RWPE2 (cell line): ENCODE measurements at regions not wholly inside any gene's neighbourhood (a gene's known extent, or its start where the extent isn't known, plus 50 kb on each side); places are given as distances from the start of the nearest gene placed in this dataset.
"Not testable (repeated sequence)": the region's sequence is repeated elsewhere in the genome, so short reads cannot be mapped to it uniquely, and the experiment has no call there.

Experiments
- ATAC-seq: fragments of 200-7000 bp; cut with Tn5 transposase; 3 replicates; pipeline ENCODE4 v1.9.1; 2021; ENCODE audit warnings: low read depth
- DNase-seq: peaks from one replicate; pipeline ENCODE4 v3.0.0-alpha.2; 2020; ENCODE audit warnings: low spot score
- H3K27ac ChIP-seq: fragments of 450-650 bp; 2 replicates; pipeline ENCODE4 v1.5.1; 2017; ENCODE audit warnings: mild to moderate bottlenecking; ENCODE audit not compliant: poor library complexity, severe bottlenecking
- H3K27me3 ChIP-seq: fragments of 250-450 bp; sonication (Bioruptor Pico); 2 replicates; pipeline ENCODE4 v1.5.1; 2021; ENCODE audit warnings: mild to moderate bottlenecking, moderate library complexity; ENCODE audit not compliant: insufficient read depth, poor library complexity, severe bottlenecking
- H3K36me3 ChIP-seq: fragments of 250-450 bp; sonication (Bioruptor Pico); 2 replicates; pipeline ENCODE4 v1.5.1; 2020; ENCODE audit warnings: low read depth, mild to moderate bottlenecking, moderate library complexity
- H3K4me1 ChIP-seq: fragments of 250-450 bp; sonication (Bioruptor Pico); 2 replicates; pipeline ENCODE4 v1.5.1; 2021; ENCODE audit warnings: mild to moderate bottlenecking, moderate library complexity; ENCODE audit not compliant: insufficient read depth, poor library complexity, severe bottlenecking
- H3K4me3 ChIP-seq: fragments of 250-450 bp; sonication (Bioruptor Pico); 2 replicates; pipeline ENCODE4 v1.5.1; 2021; ENCODE audit warnings: mild to moderate bottlenecking, moderate library complexity; ENCODE audit not compliant: severe bottlenecking
- H3K9me3 ChIP-seq: fragments of 250-450 bp; sonication (Bioruptor Pico); 2 replicates; pipeline ENCODE4 v1.5.1; 2021; ENCODE audit warnings: mild to moderate bottlenecking, moderate library complexity; ENCODE audit not compliant: severe bottlenecking
- TF ChIP-seq, protein P1 (sequence below): fragments of 450-650 bp; IDR thresholded peaks from one replicate; pipeline ENCODE4 v1.5.1; 2017; ENCODE audit warnings: mild to moderate bottlenecking, moderate library complexity; ENCODE audit not compliant: poor library complexity, severe bottlenecking

DNA sequence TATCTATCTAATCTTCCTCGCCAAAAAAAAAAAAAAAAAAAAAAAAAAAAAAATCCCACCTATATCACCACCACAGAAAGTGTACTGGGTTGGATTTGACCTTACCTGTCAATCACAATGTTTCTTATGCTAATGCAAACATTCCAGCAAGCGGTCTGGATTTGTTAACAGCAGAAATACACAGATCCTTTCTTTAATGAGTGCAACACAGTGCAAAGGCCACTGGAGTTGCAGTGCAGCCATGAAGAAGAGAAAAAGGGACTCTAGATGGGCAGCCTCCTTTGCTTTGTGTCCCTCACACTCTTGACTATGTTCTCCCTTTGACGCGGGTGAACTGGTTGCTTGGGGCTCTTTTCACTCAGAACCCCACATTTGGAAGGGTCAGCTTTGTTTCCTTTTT lies 127.3 kb upstream of the PRKCQ start:
- no peak overlapping the region for H3K4me3 ChIP-seq
- DNase-seq, result no peak
- no peaks in the 10 kb centered on the region for H3K4me1 ChIP-seq
- no peak overlapping the region for H3K27ac ChIP-seq
- no peak for ATAC-seq
- no peaks in the 10 kb centered on the region for H3K27me3 ChIP-seq
- no peaks in the 10 kb centered on the region for H3K9me3 ChIP-seq
- no peaks in the 10 kb centered on the region for H3K36me3 ChIP-seq
- TF ChIP-seq, protein P1, sequence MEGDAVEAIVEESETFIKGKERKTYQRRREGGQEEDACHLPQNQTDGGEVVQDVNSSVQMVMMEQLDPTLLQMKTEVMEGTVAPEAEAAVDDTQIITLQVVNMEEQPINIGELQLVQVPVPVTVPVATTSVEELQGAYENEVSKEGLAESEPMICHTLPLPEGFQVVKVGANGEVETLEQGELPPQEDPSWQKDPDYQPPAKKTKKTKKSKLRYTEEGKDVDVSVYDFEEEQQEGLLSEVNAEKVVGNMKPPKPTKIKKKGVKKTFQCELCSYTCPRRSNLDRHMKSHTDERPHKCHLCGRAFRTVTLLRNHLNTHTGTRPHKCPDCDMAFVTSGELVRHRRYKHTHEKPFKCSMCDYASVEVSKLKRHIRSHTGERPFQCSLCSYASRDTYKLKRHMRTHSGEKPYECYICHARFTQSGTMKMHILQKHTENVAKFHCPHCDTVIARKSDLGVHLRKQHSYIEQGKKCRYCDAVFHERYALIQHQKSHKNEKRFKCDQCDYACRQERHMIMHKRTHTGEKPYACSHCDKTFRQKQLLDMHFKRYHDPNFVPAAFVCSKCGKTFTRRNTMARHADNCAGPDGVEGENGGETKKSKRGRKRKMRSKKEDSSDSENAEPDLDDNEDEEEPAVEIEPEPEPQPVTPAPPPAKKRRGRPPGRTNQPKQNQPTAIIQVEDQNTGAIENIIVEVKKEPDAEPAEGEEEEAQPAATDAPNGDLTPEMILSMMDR, result no peak

DNA sequence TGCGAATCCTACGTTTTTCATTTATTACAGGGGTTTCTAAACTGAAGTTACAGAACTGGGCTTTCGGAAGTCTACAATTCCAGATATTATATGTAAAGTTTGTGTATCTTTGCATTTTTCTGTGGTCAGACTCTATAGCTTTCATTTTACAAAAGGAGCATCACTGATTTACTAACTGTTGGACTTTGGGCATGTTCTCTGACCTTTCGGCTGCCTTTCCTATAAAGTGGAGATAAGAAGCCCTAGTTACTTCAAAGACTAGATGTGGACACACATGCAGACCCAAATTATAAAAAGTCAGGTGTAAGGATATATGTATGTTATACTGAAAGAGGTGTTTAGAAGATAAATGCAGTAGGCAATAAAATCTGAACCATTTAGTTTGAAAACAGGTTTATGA lies 126.6 kb upstream of the PRKCQ start:
- no peaks in the 10 kb centered on the region for H3K27me3 ChIP-seq

DNA sequence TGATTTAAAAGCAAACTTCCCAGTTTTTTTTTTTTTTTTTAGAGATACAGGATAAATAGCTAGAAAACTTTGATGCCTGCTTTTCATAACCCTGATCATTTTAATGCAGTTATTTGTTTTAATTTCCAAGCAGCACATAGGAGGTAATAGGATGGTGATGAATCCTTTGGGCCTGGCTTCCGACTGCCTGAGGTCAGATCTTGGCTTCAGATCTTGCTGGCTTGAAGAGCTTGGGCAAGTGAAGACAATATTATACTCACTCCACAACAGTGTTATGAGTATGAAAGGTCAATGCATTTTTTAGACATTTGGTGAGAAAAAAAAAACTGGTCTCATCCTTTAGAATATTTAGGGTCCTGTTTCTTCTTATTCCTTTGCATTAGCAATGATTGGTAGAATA lies 124.8 kb upstream of the PRKCQ start:
- Histone ChIP-seq H3K36me3 (no peaks in the 10 kb centered on the region), H3K9me3 (no peaks in the 10 kb centered on the region), H3K4me3 (no peak overlapping the region), H3K4me1 (no peaks in the 10 kb centered on the region), H3K27me3 (no peaks in the 10 kb centered on the region), H3K27ac (no peak overlapping the region)
- ATAC-seq (no peak), DNase-seq (no peak)
- TF ChIP-seq, protein P1, result no peak

More for the DNA sequence above, 126.6 kb upstream of the PRKCQ start:
- DNase-seq (no peak), ATAC-seq (no peak)
- no peak overlapping the region for H3K27ac ChIP-seq
- H3K4me1 ChIP-seq, result no peaks in the 10 kb centered on the region
- no peaks in the 10 kb centered on the region for H3K36me3 ChIP-seq
- no peaks in the 10 kb centered on the region for H3K9me3 ChIP-seq
- no peak overlapping the region for H3K4me3 ChIP-seq
- TF ChIP-seq, protein P1, result no peak

DNA sequence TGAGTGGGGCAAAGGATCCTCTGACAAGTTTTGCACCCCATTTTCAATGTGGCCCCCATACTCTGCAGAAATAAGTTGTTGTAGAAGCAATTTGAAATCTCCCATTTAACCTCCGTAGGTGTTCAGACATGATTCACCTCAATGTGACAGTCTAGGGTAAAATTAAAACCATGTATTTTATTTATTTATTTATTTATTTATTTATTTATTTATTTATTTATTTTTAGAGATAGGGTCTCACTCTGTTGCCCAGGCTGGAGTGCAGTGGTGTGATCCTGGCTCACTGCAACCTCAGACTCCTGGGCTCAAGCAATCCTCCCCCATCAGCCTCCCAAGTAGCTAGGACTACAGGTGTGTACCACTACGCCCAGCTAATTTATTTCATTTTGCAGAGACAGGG lies 122.8 kb upstream of the PRKCQ start:
- not testable (repeated sequence) for H3K36me3 ChIP-seq, H3K27me3 ChIP-seq, H3K9me3 ChIP-seq, H3K27ac ChIP-seq, H3K4me1 ChIP-seq, H3K4me3 ChIP-seq, DNase-seq, ATAC-seq

DNA sequence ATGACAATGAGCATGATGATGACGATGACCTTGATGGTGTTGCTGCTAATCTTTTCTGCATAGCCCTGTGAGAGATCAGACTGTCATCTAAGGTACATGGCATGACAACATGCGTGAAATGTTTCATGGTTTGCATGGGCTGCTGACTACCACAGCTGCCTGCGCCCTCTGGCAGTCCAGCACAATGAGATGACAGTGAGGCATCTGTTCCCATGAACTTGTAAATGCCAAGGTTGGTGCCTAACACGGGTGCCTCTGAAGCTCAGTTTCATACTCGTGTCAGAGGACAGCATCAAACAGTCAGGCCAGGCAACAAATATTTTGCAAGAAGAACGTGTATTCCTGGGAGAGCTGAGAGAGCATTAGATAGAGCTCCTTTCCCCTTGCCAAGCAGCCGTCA lies 122.0 kb upstream of the PRKCQ start:
- TF ChIP-seq, protein P1, result no peak
- Histone ChIP-seq H3K4me3 (no peak overlapping the region), H3K27ac (no peak overlapping the region), H3K27me3 (no peaks in the 10 kb centered on the region), H3K36me3 (no peaks in the 10 kb centered on the region), H3K9me3 (no peaks in the 10 kb centered on the region), H3K4me1 (no peaks in the 10 kb centered on the region)
- DNase-seq, result no peak
- no peak for ATAC-seq
